ENCODE measurements at regions not wholly inside any gene's neighbourhood (a gene's known extent, or its start where the extent isn't known, plus 50 kb on each side); places are given as distances from the start of the nearest gene placed in this dataset.

- Histone ChIP-seq H3K36me3 (ENCODE audit: control insufficient read depth, insufficient read depth, low read length) (no peaks in the 10 kb centered on the region), H3K4me3 (ENCODE audit: low read depth, low read length) (no peak overlapping the region), H3K27me3 (ENCODE audit: control insufficient read depth, insufficient read depth, low read length) (no peaks in the 10 kb centered on the region)
- DNase-seq (ENCODE audit: low read depth): no peak
- no peak for TF ChIP-seq CTCF (IDR thresholded peaks at IDR 0.05; ENCODE audit: insufficient read depth, low read length, poor library complexity, severe bottlenecking)
Measured at GRCh38 chr21:16102113-16102512, 372.3 kb downstream of the USP25 start.

DNA sequence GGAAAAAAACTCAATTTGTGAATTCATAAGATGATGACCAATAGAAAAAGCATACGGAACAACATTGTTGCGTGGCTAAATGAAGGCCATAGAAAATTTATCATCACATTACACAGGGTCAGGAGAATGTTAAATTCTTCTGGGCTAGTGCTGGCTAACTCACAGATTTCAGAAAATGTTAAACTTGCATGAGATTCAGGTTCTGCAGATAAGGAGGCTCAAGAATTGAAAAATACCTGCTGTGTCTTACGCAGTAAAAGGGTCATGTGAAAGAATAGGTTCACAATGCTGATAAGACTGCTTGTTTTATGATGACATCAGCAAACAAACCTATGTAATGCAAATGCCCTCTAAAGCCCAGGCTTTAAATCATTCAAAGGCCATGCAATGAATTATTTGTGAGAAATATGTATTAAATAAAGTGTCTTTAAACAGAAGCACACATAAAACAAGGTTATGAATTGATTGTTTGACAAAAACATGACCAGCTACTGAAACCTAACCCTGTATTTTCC is 378.8 kb downstream of the USP25 start:
- no peak overlapping the region for H3K4me3 ChIP-seq (ENCODE audit: low read depth, low read length)
- H3K27me3 ChIP-seq (ENCODE audit: control insufficient read depth, insufficient read depth, low read length): no peaks in the 10 kb centered on the region
- DNase-seq (ENCODE audit: low read depth): no peak
- no peak for TF ChIP-seq CTCF (IDR thresholded peaks at IDR 0.05; ENCODE audit: insufficient read depth, low read length, poor library complexity, severe bottlenecking)
- no peaks in the 10 kb centered on the region for H3K36me3 ChIP-seq (ENCODE audit: control insufficient read depth, insufficient read depth, low read length)

DNA sequence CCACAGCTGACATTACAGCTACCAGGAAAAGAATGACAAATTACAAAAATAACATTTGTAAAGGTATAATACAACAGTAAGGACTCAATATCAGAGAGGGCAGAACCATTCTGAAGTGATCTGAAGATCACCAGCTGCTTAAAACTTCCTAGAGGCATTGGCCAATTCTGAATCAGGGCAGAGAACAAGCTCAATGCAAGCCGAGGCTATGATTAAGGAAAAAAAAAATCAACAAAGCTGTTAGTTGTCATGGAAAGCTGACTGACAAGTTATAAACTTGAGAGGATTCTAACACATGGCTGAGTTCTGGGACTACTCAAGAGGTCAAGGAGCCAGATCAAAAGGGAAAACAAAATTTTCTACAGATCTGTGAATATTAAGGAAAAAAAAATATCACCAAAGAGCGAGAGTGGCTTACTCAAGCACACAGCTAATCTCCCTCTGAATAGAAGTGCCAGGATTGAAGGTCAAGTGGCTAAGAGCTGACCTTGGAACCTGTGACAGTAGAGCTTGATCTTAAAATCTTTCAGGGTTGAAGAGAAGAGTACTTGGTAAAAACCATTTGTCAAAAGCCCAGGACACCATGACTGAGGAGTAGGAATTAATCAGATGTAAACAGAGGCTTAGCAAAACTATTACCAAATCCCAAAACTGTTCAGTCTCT is 383.4 kb downstream of the USP25 start:
- DNase-seq (ENCODE audit: low read depth): no peak
- no peak overlapping the region for H3K4me3 ChIP-seq (ENCODE audit: low read depth, low read length)
- H3K36me3 ChIP-seq (ENCODE audit: control insufficient read depth, insufficient read depth, low read length): no peaks in the 10 kb centered on the region
- no peak for TF ChIP-seq CTCF (IDR thresholded peaks at IDR 0.05; ENCODE audit: insufficient read depth, low read length, poor library complexity, severe bottlenecking)
- no peaks in the 10 kb centered on the region for H3K27me3 ChIP-seq (ENCODE audit: control insufficient read depth, insufficient read depth, low read length)

DNA sequence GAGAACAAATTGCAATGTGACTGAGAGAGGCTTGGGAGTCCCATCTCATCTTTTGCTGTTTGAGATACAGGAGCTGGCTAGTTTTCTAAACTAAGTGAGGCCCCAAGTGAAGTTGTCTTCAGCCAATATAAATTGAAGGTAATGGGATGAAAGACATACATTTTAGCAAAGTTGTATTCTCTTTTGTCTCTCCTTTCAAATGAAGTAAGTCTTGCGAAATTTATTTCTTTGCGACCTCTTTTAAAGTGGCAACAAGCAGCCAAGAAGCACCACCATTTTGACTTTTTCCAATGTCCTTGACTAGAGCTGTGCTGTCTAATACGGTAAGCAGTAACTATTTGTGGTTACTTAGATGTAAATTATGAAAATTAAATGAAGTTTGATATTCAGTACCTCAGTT is 385.7 kb downstream of the USP25 start:
- Histone ChIP-seq H3K27me3 (ENCODE audit: control insufficient read depth, insufficient read depth, low read length) (no peaks in the 10 kb centered on the region), H3K4me3 (ENCODE audit: low read depth, low read length) (no peak overlapping the region), H3K36me3 (ENCODE audit: control insufficient read depth, insufficient read depth, low read length) (no peaks in the 10 kb centered on the region)
- DNase-seq (ENCODE audit: low read depth): no peak
- TF ChIP-seq CTCF (IDR thresholded peaks at IDR 0.05; ENCODE audit: insufficient read depth, low read length, poor library complexity, severe bottlenecking): no peak

DNA sequence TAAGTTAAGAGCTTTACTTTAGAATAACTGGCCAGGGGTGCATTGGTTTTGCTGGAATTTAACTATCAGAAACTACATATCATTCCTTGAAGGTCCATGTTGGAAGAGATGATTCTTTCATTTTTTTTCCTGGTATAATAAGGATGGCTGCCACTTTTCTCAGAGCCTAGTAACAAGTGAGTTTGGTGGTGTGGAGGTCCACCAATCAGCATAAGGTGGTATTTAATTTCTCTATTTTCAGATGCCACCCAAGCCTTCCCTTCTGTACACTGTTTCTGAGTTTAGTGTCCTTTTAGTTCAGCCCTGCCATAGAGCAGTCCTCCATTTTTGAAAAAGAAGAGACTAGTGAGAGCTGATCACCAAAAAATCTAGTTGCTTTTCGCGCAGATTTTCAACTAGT is 386.3 kb downstream of the USP25 start:
- no peak for TF ChIP-seq CTCF (IDR thresholded peaks at IDR 0.05; ENCODE audit: insufficient read depth, low read length, poor library complexity, severe bottlenecking)
- no peak overlapping the region for H3K4me3 ChIP-seq (ENCODE audit: low read depth, low read length)

DNA sequence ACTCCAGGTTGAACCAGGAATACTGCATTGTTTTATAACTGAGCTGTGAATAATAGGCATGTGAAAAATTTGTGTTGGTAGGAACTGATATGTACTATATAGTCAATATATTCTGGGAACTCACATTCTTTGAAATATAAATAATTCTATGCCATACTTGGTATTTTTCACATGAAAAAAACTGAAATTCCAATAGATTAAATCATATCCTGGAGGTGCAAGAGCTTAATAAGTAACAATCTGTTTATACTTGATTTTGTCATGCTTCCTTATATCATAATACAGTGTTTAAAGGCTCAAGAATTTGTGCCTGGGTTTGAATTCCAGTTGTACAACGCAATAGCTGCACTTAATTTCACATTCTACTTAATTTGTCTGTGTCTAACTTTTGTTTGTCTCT is 387.0 kb downstream of the USP25 start:
- Histone ChIP-seq H3K27me3 (ENCODE audit: control insufficient read depth, insufficient read depth, low read length) (no peaks in the 10 kb centered on the region), H3K4me3 (ENCODE audit: low read depth, low read length) (no peak overlapping the region), H3K36me3 (ENCODE audit: control insufficient read depth, insufficient read depth, low read length) (no peaks in the 10 kb centered on the region)
- peak; percentile 19 for DNase-seq (ENCODE audit: low read depth)
- no peak for TF ChIP-seq CTCF (IDR thresholded peaks at IDR 0.05; ENCODE audit: insufficient read depth, low read length, poor library complexity, severe bottlenecking)

More for the DNA sequence above, 386.3 kb downstream of the USP25 start:
- no peaks in the 10 kb centered on the region for H3K27me3 ChIP-seq (ENCODE audit: control insufficient read depth, insufficient read depth, low read length)
- no peak for DNase-seq (ENCODE audit: low read depth)
- no peaks in the 10 kb centered on the region for H3K36me3 ChIP-seq (ENCODE audit: control insufficient read depth, insufficient read depth, low read length)
